SH-SY5Y (cell line): ENCODE measurements at regions not wholly inside any gene's neighbourhood (a gene's known extent, or its start where the extent isn't known, plus 50 kb on each side); places are given as distances from the start of the nearest gene placed in this dataset.

Experiments
- GATA2 ChIP-seq: IDR thresholded peaks from 2 replicates; pipeline ENCODE4 v1.6.1; 2011; ENCODE audit warnings: mild to moderate bottlenecking, low read depth, low read length
- GATA3 ChIP-seq: IDR thresholded peaks from 2 replicates; pipeline ENCODE4 v1.6.1; 2011; ENCODE audit warnings: low read depth, mild to moderate bottlenecking, low read length, moderate library complexity

GRCh38 chr1:2930016-2930815 lies 91.1 kb upstream of the ACTRT2 start:
- no peak for TF ChIP-seq GATA2
- no peak for TF ChIP-seq GATA3
